Activated naive CD4-positive, alpha-beta T cell treated with anti-CD3 and anti-CD28 coated beads, Interleukin-2, amount 50 U/mL, for 16 hours (primary cell): ENCODE measurements at regions not wholly inside any gene's neighbourhood (a gene's known extent, or its start where the extent isn't known, plus 50 kb on each side); places are given as distances from the start of the nearest gene placed in this dataset.
"Not testable (repeated sequence)": the region's sequence is repeated elsewhere in the genome, so short reads cannot be mapped to it uniquely, and the experiment has no call there.

Experiments
- DNase-seq: peaks from one replicate; pipeline ENCODE4 v3.0.0-alpha.2; 2020

GRCh38 chr3:67064105-67064504, 66.0 kb downstream of the KBTBD8 start:
- DNase-seq, result no peak

GRCh38 chr3:67067251-67067650, 69.1 kb downstream of the KBTBD8 start:
- DNase-seq, result no peak

- DNase-seq, result not testable (repeated sequence)
These were observed 74.5 kb downstream of the KBTBD8 start for GRCh38 chr3:67072640-67073039.

- no peak for DNase-seq
These were observed 75.7 kb downstream of the KBTBD8 start for GRCh38 chr3:67073812-67074211.

GRCh38 chr3:67075295-67075694, 77.2 kb downstream of the KBTBD8 start:
- DNase-seq, result peak; percentile 12

GRCh38 chr3:67076607-67077006, 78.5 kb downstream of the KBTBD8 start:
- no peak for DNase-seq

GRCh38 chr3:67077656-67078055, 79.5 kb downstream of the KBTBD8 start:
- no peak for DNase-seq

- no peak for DNase-seq
These were observed 84.5 kb downstream of the KBTBD8 start for GRCh38 chr3:67082533-67083024.

GRCh38 chr3:67083277-67083676, 85.2 kb downstream of the KBTBD8 start:
- peak; percentile 48 for DNase-seq

- DNase-seq, result no peak
These were observed 89.7 kb downstream of the KBTBD8 start for GRCh38 chr3:67087788-67088187.

- DNase-seq, result no peak
These were observed 92.4 kb downstream of the KBTBD8 start for GRCh38 chr3:67090474-67090873.

GRCh38 chr3:67093305-67093704, 95.2 kb downstream of the KBTBD8 start:
- DNase-seq, result no peak

- no peak for DNase-seq
These were observed 96.1 kb downstream of the KBTBD8 start for GRCh38 chr3:67094167-67094566.

GRCh38 chr3:67094774-67095173, 96.7 kb downstream of the KBTBD8 start:
- DNase-seq, result no peak

GRCh38 chr3:67104388-67104787, 106.3 kb downstream of the KBTBD8 start:
- DNase-seq, result no peak

- no peak for DNase-seq
These were observed 108.8 kb downstream of the KBTBD8 start for GRCh38 chr3:67106874-67107273.

- no peak for DNase-seq
These were observed 111.6 kb downstream of the KBTBD8 start for GRCh38 chr3:67109651-67110204.

GRCh38 chr3:67113802-67114407, 115.8 kb downstream of the KBTBD8 start:
- DNase-seq, result peak; percentile 75

GRCh38 chr3:67118122-67118521, 120.0 kb downstream of the KBTBD8 start:
- DNase-seq, result no peak

GRCh38 chr3:67118635-67119034, 120.5 kb downstream of the KBTBD8 start:
- DNase-seq, result no peak

- no peak for DNase-seq
These were observed 125.8 kb downstream of the KBTBD8 start for GRCh38 chr3:67123914-67124313.

GRCh38 chr3:67127254-67127653, 129.1 kb downstream of the KBTBD8 start:
- DNase-seq, result no peak

- DNase-seq, result no peak
These were observed 144.3 kb downstream of the KBTBD8 start for GRCh38 chr3:67142432-67142831.

- no peak for DNase-seq
These were observed 147.6 kb downstream of the KBTBD8 start for GRCh38 chr3:67145738-67146137.

GRCh38 chr3:67154429-67154828, 156.3 kb downstream of the KBTBD8 start:
- DNase-seq, result no peak
